GM12878 (cell line): ENCODE measurements at regions not wholly inside any gene's neighbourhood (a gene's known extent, or its start where the extent isn't known, plus 50 kb on each side); places are given as distances from the start of the nearest gene placed in this dataset.
A peak's percentile ranks its signal among the peaks of the same experiment; 100 is the strongest.

Experiments
- ATAC-seq: fragments of 200-7000 bp; cut with Tn5 transposase; 3 replicates; pipeline ENCODE4 v1.9.1; 2020; ENCODE audit warnings: mild to moderate bottlenecking, moderate library complexity
- BruUV-seq: library from RNA; stranded (reverse); fragments of 400-500 nt; replicated peaks from 2 replicates; lab custom pipeline; 2021; lab: Mats Ljungman, UMichigan
- CTCF ChIA-PET: fragments of 300-600 bp; sonication (Branson Sonifier 250); formaldehyde crosslinking; extraction: SDS; loops from one replicate; lab custom pipeline; 2021; ENCODE audit warnings: inconsistent platforms; lab: Yijun Ruan, JAX
- POLR2A ChIA-PET: fragments of 350-600 bp; formaldehyde crosslinking; extraction: SDS; loops from one replicate; lab custom pipeline; 2021; ENCODE audit warnings: inconsistent platforms; lab: Charles Lee
- RAD21 ChIA-PET: fragments of 300-600 bp; sonication (Branson Sonifier 250); formaldehyde crosslinking; loops from one replicate; lab custom pipeline; 2023; ENCODE audit warnings: antibody characterized with exemption; ENCODE audit not compliant: unreplicated experiment; lab: Charles Lee
- SMC1A ChIA-PET: fragments of 300-600 bp; sonication (Branson Sonifier 250); formaldehyde crosslinking; loops from one replicate; lab custom pipeline; 2023; ENCODE audit not compliant: unreplicated experiment, uncharacterized antibody; lab: Charles Lee
- DNase-seq: peaks from one replicate; pipeline ENCODE4 v3.0.0-alpha.2; 2011; ENCODE audit warnings: low read depth, low spot score
- FAIRE-seq: peaks from 3 replicates; lab custom pipeline; 2011; peaks lifted over from hg19 to GRCh38; lab: Jason Lieb, UNC
- H2AFZ ChIP-seq: 2 replicates; pipeline ENCODE4 v1.6.0; 2011; ENCODE audit warnings: low read depth, low read length, control low read depth; ENCODE audit not compliant: control insufficient read depth
- H3K27ac ChIP-seq: 2 replicates; pipeline ENCODE4 v1.5.1; 2011; ENCODE audit warnings: control low read depth; ENCODE audit not compliant: control insufficient read depth, insufficient read depth
- H3K27me3 ChIP-seq, 2 experiments: replicated peaks in 1 of 2; 2 replicates each; pipeline versions ENCODE4 v1.6.0 to v1.6.1; 2011; ENCODE audit warnings: low read length in 1 of 2; ENCODE audit not compliant: control insufficient read depth in 2 of 2, insufficient read depth in 2 of 2
- H3K36me3 ChIP-seq, 2 experiments: 2 replicates each; pipeline ENCODE4 v1.5.1; 2011; ENCODE audit warnings: low read length in 1 of 2; ENCODE audit not compliant: control insufficient read depth in 2 of 2, insufficient read depth in 2 of 2
- H3K4me1 ChIP-seq: 2 replicates; pipeline ENCODE4 v1.6.1; 2011; ENCODE audit warnings: mild to moderate bottlenecking, low read length, moderate library complexity, mixed read lengths; ENCODE audit not compliant: control insufficient read depth, insufficient read depth
- H3K4me2 ChIP-seq: 2 replicates; pipeline ENCODE4 v1.6.0; 2011; ENCODE audit warnings: control low read depth; ENCODE audit not compliant: control insufficient read depth, insufficient read depth
- H3K4me3 ChIP-seq: fragments of 200-600 bp; sonication (generic); 2 replicates; pipeline ENCODE4 v1.5.1; 2016
- H3K79me2 ChIP-seq: 2 replicates; pipeline ENCODE4 v1.6.0; 2011; ENCODE audit warnings: low read length; ENCODE audit not compliant: control insufficient read depth, insufficient read depth
- H3K9ac ChIP-seq: 2 replicates; pipeline ENCODE4 v1.8.0; 2011; ENCODE audit warnings: low read length, control low read depth, mixed read lengths; ENCODE audit not compliant: control insufficient read depth, insufficient read depth
- H3K9me3 ChIP-seq: replicated peaks from 3 replicates; pipeline ENCODE4 v1.5.1; 2011; ENCODE audit warnings: mild to moderate bottlenecking, low read length; ENCODE audit not compliant: control insufficient read depth, insufficient read depth
- H4K20me1 ChIP-seq: 2 replicates; pipeline ENCODE4 v1.6.0; 2011; ENCODE audit not compliant: control insufficient read depth, insufficient read depth
- BHLHE40 ChIP-seq, 2 experiments: fragments of 450-650 bp in 1 of 2; IDR thresholded peaks; 2 replicates each; pipeline ENCODE4 v1.6.1; 2011 to 2017; ENCODE audit warnings: low read depth in 2 of 2, borderline replicate concordance in 1 of 2, improper control_type of control experiment in 1 of 2, low read length in 1 of 2, mild to moderate bottlenecking in 1 of 2
- JUNB ChIP-seq: IDR thresholded peaks from 2 replicates; pipeline ENCODE4 v1.6.1; 2016; ENCODE audit warnings: antibody characterized with exemption, mild to moderate bottlenecking
- PML ChIP-seq: IDR thresholded peaks from 2 replicates; pipeline ENCODE4 v1.6.1; 2012; ENCODE audit warnings: low read length, inconsistent platforms
- WGBS: methylation state at CpG from one replicate; pipeline ENCODE4 v1.1.6; 2016; ENCODE audit warnings: low lambda C conversion rate; ENCODE audit not compliant: insufficient replicate concordance, insufficient coverage; ENCODE audit errors: missing lambda C conversion rate; 5-methylcytosine and 5-hydroxymethylcytosine counted together
- in situ Hi-C: fragments of 300-500 bp; cut with MboI; formaldehyde crosslinking; loops from 9 replicates; pipeline ENCODE4 v1.14.3; 2018; ENCODE audit warnings: mixed read lengths
- intact Hi-C: fragments of 100-400 bp; cut with micrococcal nuclease; formaldehyde crosslinking; loops from one replicate; pipeline ENCODE4 v1.14.2; 2022; ENCODE audit not compliant: unreplicated experiment
- TF ChIP-seq, protein P1 (sequence below): fragments of 450-650 bp; formaldehyde crosslinking; IDR thresholded peaks from 2 replicates; pipeline ENCODE4 v1.4.0; 2020; ENCODE audit warnings: mild to moderate bottlenecking, moderate library complexity

DNA sequence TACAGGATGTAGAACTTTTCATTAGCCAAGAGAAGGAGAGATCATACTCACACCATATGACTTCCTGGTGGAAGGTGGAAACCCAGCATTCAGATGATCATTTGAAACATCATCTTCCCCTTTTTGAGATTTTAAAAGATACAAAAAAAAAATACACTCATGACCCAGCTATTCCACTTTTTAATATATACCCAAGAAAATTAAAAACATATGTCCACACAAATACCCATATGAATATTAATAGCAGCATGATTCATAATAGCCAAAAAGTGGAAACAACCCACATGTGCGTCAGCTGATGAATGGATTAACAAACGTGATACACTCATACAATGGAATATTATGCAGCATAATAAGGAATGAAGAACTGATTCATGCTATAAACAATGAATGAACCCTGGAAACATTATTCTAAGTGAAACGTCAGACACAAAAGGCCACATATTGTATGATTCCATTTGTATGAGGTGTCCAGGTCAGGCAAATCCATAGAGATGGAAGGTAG lies 130.0 kb upstream of the SGK1 start:
- TF ChIP-seq, protein P1, sequence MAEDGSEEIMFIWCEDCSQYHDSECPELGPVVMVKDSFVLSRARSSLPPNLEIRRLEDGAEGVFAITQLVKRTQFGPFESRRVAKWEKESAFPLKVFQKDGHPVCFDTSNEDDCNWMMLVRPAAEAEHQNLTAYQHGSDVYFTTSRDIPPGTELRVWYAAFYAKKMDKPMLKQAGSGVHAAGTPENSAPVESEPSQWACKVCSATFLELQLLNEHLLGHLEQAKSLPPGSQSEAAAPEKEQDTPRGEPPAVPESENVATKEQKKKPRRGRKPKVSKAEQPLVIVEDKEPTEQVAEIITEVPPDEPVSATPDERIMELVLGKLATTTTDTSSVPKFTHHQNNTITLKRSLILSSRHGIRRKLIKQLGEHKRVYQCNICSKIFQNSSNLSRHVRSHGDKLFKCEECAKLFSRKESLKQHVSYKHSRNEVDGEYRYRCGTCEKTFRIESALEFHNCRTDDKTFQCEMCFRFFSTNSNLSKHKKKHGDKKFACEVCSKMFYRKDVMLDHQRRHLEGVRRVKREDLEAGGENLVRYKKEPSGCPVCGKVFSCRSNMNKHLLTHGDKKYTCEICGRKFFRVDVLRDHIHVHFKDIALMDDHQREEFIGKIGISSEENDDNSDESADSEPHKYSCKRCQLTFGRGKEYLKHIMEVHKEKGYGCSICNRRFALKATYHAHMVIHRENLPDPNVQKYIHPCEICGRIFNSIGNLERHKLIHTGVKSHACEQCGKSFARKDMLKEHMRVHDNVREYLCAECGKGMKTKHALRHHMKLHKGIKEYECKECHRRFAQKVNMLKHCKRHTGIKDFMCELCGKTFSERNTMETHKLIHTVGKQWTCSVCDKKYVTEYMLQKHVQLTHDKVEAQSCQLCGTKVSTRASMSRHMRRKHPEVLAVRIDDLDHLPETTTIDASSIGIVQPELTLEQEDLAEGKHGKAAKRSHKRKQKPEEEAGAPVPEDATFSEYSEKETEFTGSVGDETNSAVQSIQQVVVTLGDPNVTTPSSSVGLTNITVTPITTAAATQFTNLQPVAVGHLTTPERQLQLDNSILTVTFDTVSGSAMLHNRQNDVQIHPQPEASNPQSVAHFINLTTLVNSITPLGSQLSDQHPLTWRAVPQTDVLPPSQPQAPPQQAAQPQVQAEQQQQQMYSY (CRISPR knock-in tag) = no peak
- no peak for TF ChIP-seq PML
- TF ChIP-seq BHLHE40 (IDR thresholded peaks at IDR 0.05; ENCODE audit: borderline replicate concordance in 1 of 2, low read depth in 2 of 2, low read length in 1 of 2) = peak in 1 of 2 experiments; percentile 23; a peak in 1 of 4 replicates
- no peak for TF ChIP-seq JUNB
- no TSS peak for BruUV-seq
- Histone ChIP-seq H3K79me2 (no peaks in the 10 kb centered on the region), H3K4me2 (no peak overlapping the region), H3K4me1 (no peaks in the 10 kb centered on the region), H3K4me3 (no peak overlapping the region), H3K27me3 (no peaks in the 10 kb centered on the region; a peak in 1 of 4 replicates), H3K36me3 (no peaks in the 10 kb centered on the region), H4K20me1 (no peaks in the 10 kb centered on the region), H3K27ac (no peak overlapping the region), H2AFZ (no peak overlapping the region), H3K9ac (no peak overlapping the region), H3K9me3 (no peaks in the 10 kb centered on the region)
- ATAC-seq = no peak
- no peak for DNase-seq
- intact Hi-C loops = no loop called here
- ChIA-PET RAD21 (interaction anchor here (1.3 kb wide), 1 partner anchor 69 kb away, joined by 3 read pairs; no protein-coding TSS in a partner anchor), SMC1A (interaction anchor here (1.1 kb wide), 1 partner anchor 10 kb away, joined by 3 read pairs; no protein-coding TSS in a partner anchor), POLR2A (no interaction called here), CTCF (no interaction called here)
- WGBS = 49% methylated on average over 3 of the region's 3 CpGs
- FAIRE-seq = no peak
- in situ Hi-C loops = no loop called here
